CD4-positive, alpha-beta T cell (primary cell): ENCODE measurements at regions not wholly inside any gene's neighbourhood (a gene's known extent, or its start where the extent isn't known, plus 50 kb on each side); places are given as distances from the start of the nearest gene placed in this dataset.

Experiments used
- ATAC-seq: fragments of 200-7000 bp; cut with Tn5 transposase; one replicate; pipeline ENCODE4 v1.10.0; 2022; ENCODE audit warnings: mild to moderate bottlenecking; ENCODE audit not compliant: poor library complexity
- CTCF ChIA-PET: fragments of 350-600 bp; sonication (Branson Sonifier 250); formaldehyde crosslinking; loops from one replicate; lab custom pipeline; 2021; ENCODE audit warnings: antibody characterized with exemption, inconsistent platforms; lab: Charles Lee
- POLR2A ChIA-PET: fragments of 350-600 bp; sonication (Branson Sonifier 250); formaldehyde crosslinking; loops from one replicate; lab custom pipeline; 2021; ENCODE audit warnings: antibody characterized with exemption, inconsistent platforms; lab: Charles Lee
- DNase-seq, 14 experiments: peaks; one replicate each; pipeline ENCODE4 v3.0.0-alpha.2; 2013 to 2020; ENCODE audit warnings: mixed read lengths in 2 of 14
- H3K27ac ChIP-seq, 2 donors: one replicate each; pipeline versions ENCODE4 v1.5.1 to v1.7.0; 2013; ENCODE audit warnings: low read length in 2 of 2, low read depth in 1 of 2, mild to moderate bottlenecking in 1 of 2
- H3K27me3 ChIP-seq, 2 experiments: 1 replicate in 1 of 2; 2 replicates in 1 of 2; pipeline versions ENCODE4 v1.6.1 to v1.7.0; 2013; ENCODE audit warnings: low read length in 2 of 2, control low read depth in 1 of 2, mild to moderate bottlenecking in 1 of 2, moderate library complexity in 1 of 2; ENCODE audit not compliant: insufficient read depth in 2 of 2, control insufficient read depth in 1 of 2
- H3K36me3 ChIP-seq: one replicate; pipeline ENCODE4 v1.6.1; 2013; ENCODE audit warnings: low read length, control low read depth; ENCODE audit not compliant: insufficient read depth
- H3K4me1 ChIP-seq: one replicate; pipeline ENCODE4 v1.6.1; 2013; ENCODE audit warnings: low read length, control low read depth; ENCODE audit not compliant: insufficient read depth
- H3K4me3 ChIP-seq: one replicate; pipeline ENCODE4 v1.5.1; 2013; ENCODE audit warnings: mild to moderate bottlenecking, low read length, moderate library complexity
- H3K9me3 ChIP-seq, 2 experiments: 1 replicate in 1 of 2; 2 replicates in 1 of 2; pipeline versions ENCODE4 v1.6.1 to v1.7.0; 2013; ENCODE audit warnings: low read length in 2 of 2, mild to moderate bottlenecking in 2 of 2, control low read depth in 1 of 2, moderate library complexity in 1 of 2; ENCODE audit not compliant: control insufficient read depth in 1 of 2, insufficient read depth in 1 of 2
- H3K27ac Mint-ChIP-seq: one replicate; pipeline ENCODE4 v1.8.0; 2020; ENCODE audit warnings: mixed read lengths
- H3K27me3 Mint-ChIP-seq: one replicate; pipeline ENCODE4 v1.8.0; 2021; ENCODE audit warnings: mixed read lengths
- H3K36me3 Mint-ChIP-seq: one replicate; pipeline ENCODE4 v1.8.0; 2021; ENCODE audit warnings: low read depth, mixed read lengths
- H3K4me1 Mint-ChIP-seq: one replicate; pipeline ENCODE4 v1.8.0; 2021; ENCODE audit warnings: low read depth, mixed read lengths
- H3K4me3 Mint-ChIP-seq: one replicate; pipeline ENCODE4 v1.8.0; 2020; ENCODE audit warnings: mild to moderate bottlenecking, mixed read lengths
- H3K9me3 Mint-ChIP-seq: one replicate; pipeline ENCODE4 v1.8.0; 2020; ENCODE audit warnings: mixed read lengths
- intact Hi-C, 2 experiments: fragments of 100-400 bp; cut with DNase I in 1 of 2; cut with micrococcal nuclease in 1 of 2; formaldehyde crosslinking; loops; one replicate each; pipeline versions ENCODE4 v1.15.1 to v1.9.0; 2023 to 2025; cut with DNase I, micrococcal nuclease
- TF ChIP-seq, protein P1 (sequence below): fragments of 200-600 bp; IDR thresholded peaks from one replicate; pipeline ENCODE4 v1.8.0; 2022; ENCODE audit warnings: antibody characterized with exemption, mild to moderate bottlenecking

DNA sequence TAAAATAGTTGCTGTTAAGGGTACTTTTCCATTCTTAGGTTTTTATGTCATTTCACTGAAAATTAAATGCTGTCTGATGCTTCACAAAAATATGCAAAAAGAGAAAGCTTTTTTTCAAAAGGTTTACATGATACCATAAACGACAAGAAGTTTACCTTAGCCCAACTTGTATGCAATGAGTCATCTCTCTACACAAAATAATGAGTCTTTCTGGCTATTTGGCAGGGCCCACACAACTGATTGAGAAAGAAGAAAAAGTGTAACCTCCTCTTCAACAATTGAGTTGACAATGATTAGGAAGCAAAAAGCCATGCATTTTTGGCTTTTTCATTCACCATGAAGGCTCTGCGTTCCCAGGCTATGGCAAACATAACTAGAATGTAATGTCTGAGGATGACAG, 165.4 kb upstream of the CPNE8 start:
- POLR2A ChIA-PET, result no interaction called here
- Mint-ChIP-seq H3K9me3 (no peaks in the 10 kb centered on the region), H3K27ac (no peak overlapping the region), H3K36me3 (no peaks in the 10 kb centered on the region), H3K4me1 (no peaks in the 10 kb centered on the region), H3K27me3 (no peaks in the 10 kb centered on the region), H3K4me3 (no peak overlapping the region)
- Histone ChIP-seq H3K27me3 (no peaks in the 10 kb centered on the region), H3K27ac (no peak overlapping the region), H3K4me1 (no peaks in the 10 kb centered on the region), H3K36me3 (no peaks in the 10 kb centered on the region), H3K9me3 (no peaks in the 10 kb centered on the region), H3K4me3 (no peak overlapping the region)
- DNase-seq (no peak), ATAC-seq (no peak)
- intact Hi-C loops, result no loop called here
- TF ChIP-seq, protein P1, sequence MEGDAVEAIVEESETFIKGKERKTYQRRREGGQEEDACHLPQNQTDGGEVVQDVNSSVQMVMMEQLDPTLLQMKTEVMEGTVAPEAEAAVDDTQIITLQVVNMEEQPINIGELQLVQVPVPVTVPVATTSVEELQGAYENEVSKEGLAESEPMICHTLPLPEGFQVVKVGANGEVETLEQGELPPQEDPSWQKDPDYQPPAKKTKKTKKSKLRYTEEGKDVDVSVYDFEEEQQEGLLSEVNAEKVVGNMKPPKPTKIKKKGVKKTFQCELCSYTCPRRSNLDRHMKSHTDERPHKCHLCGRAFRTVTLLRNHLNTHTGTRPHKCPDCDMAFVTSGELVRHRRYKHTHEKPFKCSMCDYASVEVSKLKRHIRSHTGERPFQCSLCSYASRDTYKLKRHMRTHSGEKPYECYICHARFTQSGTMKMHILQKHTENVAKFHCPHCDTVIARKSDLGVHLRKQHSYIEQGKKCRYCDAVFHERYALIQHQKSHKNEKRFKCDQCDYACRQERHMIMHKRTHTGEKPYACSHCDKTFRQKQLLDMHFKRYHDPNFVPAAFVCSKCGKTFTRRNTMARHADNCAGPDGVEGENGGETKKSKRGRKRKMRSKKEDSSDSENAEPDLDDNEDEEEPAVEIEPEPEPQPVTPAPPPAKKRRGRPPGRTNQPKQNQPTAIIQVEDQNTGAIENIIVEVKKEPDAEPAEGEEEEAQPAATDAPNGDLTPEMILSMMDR, result no peak
- CTCF ChIA-PET, result no interaction called here

GRCh38 chr12:39065455-39065854, 160.1 kb upstream of the CPNE8 start:
- H3K27me3 Mint-ChIP-seq, result no peaks in the 10 kb centered on the region
- TF ChIP-seq, protein P1, result no peak
- H3K27ac Mint-ChIP-seq, result no peak overlapping the region
- ChIA-PET POLR2A (no interaction called here), CTCF (no interaction called here)
- H3K27ac ChIP-seq, result no peak overlapping the region
- H3K9me3 Mint-ChIP-seq, result peaks cover 1% of the 10 kb centered on the region
- no peaks in the 10 kb centered on the region for H3K27me3 ChIP-seq
- peaks cover 0 to 6% of the 10 kb centered on the region in 2 experiments for H3K9me3 ChIP-seq
- intact Hi-C loops, result no loop called here
- H3K4me3 ChIP-seq, result no peak overlapping the region
- no peaks in the 10 kb centered on the region for H3K4me1 Mint-ChIP-seq
- ATAC-seq, result no peak
- H3K36me3 Mint-ChIP-seq, result no peaks in the 10 kb centered on the region
- DNase-seq, result no peak
- no peaks in the 10 kb centered on the region for H3K4me1 ChIP-seq
- H3K36me3 ChIP-seq, result no peaks in the 10 kb centered on the region
- H3K4me3 Mint-ChIP-seq, result no peak overlapping the region

DNA sequence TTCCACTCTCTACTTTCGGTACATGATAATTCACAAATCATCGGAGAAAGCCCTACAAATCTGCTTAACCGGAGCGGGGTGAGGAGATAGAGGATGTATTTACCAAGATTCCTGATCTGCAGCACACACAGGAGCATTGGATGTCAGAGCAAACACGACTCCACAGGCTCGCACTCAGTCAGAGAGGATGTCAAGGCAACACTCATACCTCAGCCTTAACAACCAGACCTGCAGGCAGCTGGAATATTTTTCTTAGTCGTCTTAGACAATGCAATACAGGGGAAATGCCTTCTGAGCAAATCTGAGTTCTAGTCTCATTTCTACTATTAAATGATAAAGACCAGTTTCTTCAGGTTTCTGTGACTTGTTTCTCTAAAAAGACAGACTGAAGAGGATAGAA, 159.3 kb upstream of the CPNE8 start:
- H3K27me3 Mint-ChIP-seq, result no peaks in the 10 kb centered on the region
- H3K9me3 Mint-ChIP-seq, result peaks cover 4% of the 10 kb centered on the region
- Histone ChIP-seq H3K4me3 (no peak overlapping the region), H3K27me3 (no peaks in the 10 kb centered on the region), H3K4me1 (no peaks in the 10 kb centered on the region), H3K27ac (no peak overlapping the region), H3K9me3 (peaks cover 0 to 6% of the 10 kb centered on the region in 2 experiments), H3K36me3 (no peaks in the 10 kb centered on the region)
- intact Hi-C loops, result no loop called here
- ChIA-PET POLR2A (no interaction called here), CTCF (no interaction called here)
- DNase-seq (no peak), ATAC-seq (no peak)
- TF ChIP-seq, protein P1, result no peak
- no peak overlapping the region for H3K27ac Mint-ChIP-seq
- H3K36me3 Mint-ChIP-seq, result no peaks in the 10 kb centered on the region
- no peak overlapping the region for H3K4me3 Mint-ChIP-seq
- H3K4me1 Mint-ChIP-seq, result no peaks in the 10 kb centered on the region
